ENCODE measurements at regions not wholly inside any gene's neighbourhood (a gene's known extent, or its start where the extent isn't known, plus 50 kb on each side); places are given as distances from the start of the nearest gene placed in this dataset.

- TF ChIP-seq, protein P1, sequence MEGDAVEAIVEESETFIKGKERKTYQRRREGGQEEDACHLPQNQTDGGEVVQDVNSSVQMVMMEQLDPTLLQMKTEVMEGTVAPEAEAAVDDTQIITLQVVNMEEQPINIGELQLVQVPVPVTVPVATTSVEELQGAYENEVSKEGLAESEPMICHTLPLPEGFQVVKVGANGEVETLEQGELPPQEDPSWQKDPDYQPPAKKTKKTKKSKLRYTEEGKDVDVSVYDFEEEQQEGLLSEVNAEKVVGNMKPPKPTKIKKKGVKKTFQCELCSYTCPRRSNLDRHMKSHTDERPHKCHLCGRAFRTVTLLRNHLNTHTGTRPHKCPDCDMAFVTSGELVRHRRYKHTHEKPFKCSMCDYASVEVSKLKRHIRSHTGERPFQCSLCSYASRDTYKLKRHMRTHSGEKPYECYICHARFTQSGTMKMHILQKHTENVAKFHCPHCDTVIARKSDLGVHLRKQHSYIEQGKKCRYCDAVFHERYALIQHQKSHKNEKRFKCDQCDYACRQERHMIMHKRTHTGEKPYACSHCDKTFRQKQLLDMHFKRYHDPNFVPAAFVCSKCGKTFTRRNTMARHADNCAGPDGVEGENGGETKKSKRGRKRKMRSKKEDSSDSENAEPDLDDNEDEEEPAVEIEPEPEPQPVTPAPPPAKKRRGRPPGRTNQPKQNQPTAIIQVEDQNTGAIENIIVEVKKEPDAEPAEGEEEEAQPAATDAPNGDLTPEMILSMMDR (IDR thresholded peaks at IDR 0.05): no peak
- TF ChIP-seq EZH2phosphoT487 (IDR thresholded peaks at IDR 0.05): no peak
Observed at GRCh38 chrX:45986971-45987370, 558.2 kb downstream of the ZNF674 start.

All from neural progenitor cell (in vitro differentiated cells).